Glomerular visceral epithelial cell (primary cell): ENCODE measurements at regions not wholly inside any gene's neighbourhood (a gene's known extent, or its start where the extent isn't known, plus 50 kb on each side); places are given as distances from the start of the nearest gene placed in this dataset.
A peak's percentile ranks its signal among the peaks of the same experiment; 100 is the strongest.

ENCODE experiments used
- DNase-seq: peaks from one replicate; pipeline ENCODE4 v3.0.0-alpha.2; 2016; ENCODE audit errors: extremely low spot score

DNA sequence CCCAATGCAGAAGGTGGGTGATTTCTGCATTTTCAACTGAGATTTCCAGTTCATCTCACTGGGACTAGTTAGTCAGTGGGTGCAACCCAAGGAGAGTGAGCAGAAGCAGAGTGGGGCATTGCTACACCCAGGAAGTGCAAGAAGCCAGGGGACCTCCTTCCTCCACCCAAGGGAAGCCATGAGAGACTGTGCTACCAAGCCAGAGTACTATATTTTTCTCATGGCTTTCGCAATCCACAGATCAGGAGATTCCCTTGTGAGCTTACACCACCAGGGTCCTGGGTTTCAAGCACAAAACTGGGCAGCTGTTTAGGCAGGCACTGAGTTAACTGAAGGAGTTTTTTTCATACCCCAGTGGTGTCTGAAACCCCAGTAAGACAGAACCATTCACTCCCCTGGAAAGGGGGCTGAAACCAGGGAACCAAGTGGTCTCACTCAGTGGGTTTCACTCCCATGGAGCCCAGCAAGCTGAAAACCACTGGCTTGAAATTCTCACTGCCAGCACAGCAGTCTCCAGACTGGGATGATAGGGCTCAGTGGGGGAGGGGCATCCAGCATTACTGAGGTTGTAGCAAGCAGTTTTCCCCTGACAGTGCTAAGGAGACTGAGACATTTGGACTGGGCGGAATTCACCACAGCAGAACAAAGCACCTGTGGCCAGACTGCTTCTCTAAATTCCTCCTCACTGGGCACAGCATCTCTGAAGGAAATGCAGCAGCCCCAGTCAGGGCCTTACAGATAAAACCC lies 903.4 kb downstream of the TECRL start:
- DNase-seq = no peak

GRCh38 chr4:63493265-63493664 lies 916.0 kb downstream of the TECRL start:
- DNase-seq = no peak

DNA sequence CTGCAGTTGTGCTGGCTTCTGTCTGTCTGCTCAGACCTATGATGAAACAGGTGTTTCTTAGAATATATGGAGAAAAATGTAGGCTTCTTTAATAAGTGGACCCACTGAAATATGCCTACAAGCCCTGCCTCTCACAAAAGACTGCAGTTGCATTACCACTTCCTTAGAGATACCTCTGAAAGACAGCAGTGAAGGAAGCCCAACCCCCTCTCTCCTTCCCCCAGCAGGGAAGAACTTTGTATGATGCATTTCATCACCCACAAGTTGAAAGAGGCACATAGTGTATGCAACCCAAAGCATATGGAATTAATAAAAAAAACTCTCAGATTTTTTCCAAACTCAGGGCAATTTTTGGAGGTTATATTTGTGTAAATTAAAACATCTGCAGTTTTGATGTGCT lies 916.7 kb downstream of the TECRL start:
- DNase-seq = no peak

DNA sequence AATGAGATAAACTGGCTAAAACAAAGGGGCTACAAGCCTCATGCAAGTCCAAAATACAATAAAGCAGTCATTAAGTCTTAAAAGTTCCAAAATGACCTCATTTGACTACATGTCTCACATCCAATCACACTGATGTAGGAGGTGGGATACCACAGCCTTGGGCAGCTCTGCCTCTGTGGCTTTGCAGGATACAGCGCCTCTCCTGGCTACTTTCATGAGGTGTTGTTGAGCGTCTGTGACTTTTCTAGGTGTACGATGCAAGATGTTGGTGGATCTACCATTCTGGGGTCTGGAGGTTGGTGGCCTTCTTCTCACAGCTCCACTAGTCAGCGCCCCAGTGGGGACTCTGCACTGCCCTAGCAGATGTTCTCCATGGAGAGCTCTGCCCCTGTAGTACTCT lies 944.9 kb downstream of the TECRL start:
- DNase-seq = no peak

- no peak for DNase-seq
Observed at GRCh38 chr4:63460075-63460474, 949.2 kb downstream of the TECRL start.

GRCh38 chr4:63459329-63459728 lies 949.9 kb downstream of the TECRL start:
- no peak for DNase-seq

DNA sequence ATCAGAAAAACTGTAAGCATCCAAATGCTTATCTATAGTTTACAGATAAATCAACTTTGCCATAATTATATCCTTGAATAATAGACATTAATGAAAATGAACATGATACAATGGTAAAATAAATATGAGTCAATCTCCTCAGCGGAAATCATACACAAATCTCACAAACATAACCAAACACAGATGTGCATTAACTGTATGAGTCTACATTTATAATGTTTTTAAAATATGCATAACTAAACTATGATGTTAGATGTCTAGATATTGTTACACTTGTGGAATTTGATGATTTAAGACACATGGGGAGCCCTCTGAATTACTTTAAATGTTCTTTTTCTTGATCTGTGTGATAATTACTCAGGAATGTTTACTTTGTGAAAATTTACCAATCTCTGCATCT lies 951.2 kb downstream of the TECRL start:
- DNase-seq = no peak

GRCh38 chr4:63440236-63440635 lies 969.0 kb downstream of the TECRL start:
- DNase-seq = no peak

DNA sequence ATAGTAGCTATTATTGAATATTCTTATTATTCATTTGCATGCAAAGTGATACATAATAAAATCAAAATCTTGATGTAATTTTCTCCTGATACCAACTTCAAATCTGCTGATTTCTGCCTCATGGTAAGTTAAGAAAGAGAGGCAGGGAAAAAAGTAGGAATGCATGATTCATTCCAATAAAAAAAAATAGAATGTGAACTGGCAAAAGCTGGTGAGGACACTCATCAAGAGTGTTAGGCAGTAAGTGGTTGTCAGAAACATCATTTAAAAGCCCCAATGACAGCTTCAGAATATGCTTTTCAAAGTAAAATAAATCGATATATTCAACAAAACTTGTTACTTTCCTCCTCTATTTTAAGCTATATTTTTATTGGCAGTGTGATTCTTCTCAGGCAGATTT lies 979.1 kb downstream of the TECRL start:
- peak; percentile 2 for DNase-seq

DNA sequence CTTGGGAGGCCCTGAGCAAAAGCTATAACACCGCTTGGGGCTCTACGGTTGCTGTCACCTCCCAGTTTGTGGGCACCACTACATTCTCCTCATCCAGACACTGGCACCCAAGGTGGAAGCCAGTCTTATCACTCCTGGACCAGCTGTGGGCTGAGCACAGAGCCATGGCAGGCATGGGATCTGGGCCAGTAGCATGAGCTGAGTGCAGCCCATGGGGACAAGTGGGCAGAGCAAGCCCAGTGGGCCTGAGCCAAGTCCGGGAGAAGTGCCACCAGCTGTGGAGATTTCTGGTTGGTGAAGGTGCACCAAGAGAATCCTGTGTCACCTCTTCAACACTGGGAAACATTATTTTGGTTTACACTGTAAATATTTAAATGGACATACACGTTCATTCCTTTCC lies 1013.0 kb downstream of the TECRL start:
- DNase-seq = no peak

GRCh38 chr4:63393544-63393943 lies 1015.7 kb downstream of the TECRL start:
- DNase-seq = no peak

DNA sequence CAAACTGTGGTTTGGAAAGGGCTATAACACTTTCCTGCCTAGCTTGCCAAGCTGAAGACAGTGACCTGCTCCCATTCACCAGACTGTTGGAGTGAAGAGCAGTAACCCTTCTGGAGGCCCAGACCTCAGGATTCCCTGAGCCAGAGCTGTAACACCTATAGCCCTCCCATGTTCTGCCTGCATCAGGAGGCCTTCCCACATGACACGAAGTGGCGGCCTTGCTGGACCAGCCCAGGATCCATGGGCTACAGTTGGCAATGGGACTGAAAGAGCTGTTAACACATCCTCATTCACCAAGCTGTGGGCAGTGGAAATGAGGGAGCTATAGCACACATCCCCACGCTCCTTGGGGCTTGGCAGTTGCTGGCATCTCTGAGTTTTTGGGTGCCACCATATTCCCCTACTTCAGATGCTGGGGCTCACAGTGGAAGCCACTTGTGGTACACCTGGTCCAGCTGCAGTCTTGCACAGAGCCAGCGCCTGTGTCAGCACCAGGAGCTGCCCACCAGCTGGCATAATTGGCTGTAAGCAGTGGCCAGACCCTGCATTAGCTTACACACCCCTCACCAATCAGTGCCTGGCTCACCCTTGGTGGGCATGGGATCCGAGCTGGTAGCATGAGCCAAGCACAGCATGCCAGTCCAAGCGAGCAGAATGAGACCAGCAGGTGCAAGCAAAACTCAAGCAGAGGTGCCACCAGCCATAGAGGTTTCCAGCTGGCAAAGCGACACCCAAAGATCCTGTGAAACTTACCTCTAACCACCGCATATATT lies 1029.3 kb downstream of the TECRL start:
- no peak for DNase-seq

- no peak for DNase-seq
Observed at GRCh38 chr4:63371001-63371400, 1038.2 kb downstream of the TECRL start.

GRCh38 chr4:63361628-63362027 lies 1047.6 kb downstream of the TECRL start:
- DNase-seq = no peak

- no peak for DNase-seq
Observed at GRCh38 chr4:63361066-63361465, 1048.2 kb downstream of the TECRL start.

GRCh38 chr4:63349674-63350025 lies 1059.6 kb downstream of the TECRL start:
- DNase-seq = no peak

- no peak for DNase-seq
Observed at GRCh38 chr4:63348735-63349673, 1060.2 kb downstream of the TECRL start.

DNA sequence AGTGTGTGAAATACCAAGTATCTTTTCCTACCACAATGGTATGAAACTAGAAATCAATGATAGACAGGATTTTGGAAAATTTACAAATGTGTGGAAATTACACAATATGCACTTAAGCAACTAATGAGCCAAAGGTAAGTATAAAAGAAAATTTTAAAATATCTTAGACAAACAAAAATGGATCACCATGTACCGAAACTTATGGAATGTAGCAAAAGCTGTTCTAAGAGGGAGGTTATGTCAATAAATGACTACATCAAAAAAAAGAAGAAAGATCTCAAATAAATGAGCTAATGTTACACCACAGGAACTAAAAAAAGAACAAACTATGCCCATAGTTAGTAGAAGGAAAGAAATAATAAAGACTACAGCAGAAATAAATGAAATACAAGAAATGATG lies 1084.1 kb downstream of the TECRL start:
- DNase-seq = peak; percentile 11

- DNase-seq = no peak
Observed at GRCh38 chr4:63316633-63317032, 1092.6 kb downstream of the TECRL start.

DNA sequence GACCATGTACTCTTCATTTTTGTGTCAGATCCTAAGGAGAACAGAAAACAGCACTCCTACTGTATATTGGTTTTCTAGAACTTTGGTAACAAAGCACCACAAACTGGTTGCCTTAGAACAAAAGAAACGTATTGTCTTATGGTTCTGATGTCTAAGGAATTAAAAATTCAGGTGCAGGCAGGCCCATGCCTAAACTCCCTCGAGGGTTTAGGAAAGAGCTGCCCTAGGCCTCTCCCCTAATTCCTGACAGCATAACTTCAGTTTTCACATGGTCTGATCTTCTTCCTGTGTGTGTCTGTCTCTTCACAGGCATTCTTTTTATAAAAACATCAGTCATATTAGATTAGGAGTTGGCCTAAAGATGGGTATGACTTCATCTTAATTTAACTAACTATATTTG lies 1093.6 kb downstream of the TECRL start:
- no peak for DNase-seq

DNA sequence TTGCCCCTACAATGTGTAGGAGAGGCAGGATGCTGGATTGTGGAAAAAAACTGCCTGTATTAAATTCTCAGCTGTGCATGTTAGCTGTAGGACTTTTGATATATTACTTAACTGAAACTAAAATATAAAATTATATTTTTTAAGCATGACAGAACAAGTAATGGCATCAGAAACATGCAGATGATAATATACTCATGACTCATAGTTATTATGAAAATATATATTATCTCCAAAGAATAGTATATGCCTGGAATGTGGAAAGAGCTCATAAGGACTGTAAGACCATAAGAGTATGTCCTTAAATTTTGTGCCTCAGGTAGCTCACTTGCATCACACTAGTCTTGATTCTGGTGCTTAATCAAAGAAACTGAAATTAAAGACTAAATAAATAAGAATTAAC lies 1100.6 kb downstream of the TECRL start:
- no peak for DNase-seq

GRCh38 chr4:63302792-63303191 lies 1106.5 kb downstream of the TECRL start:
- DNase-seq = no peak
